B cell (primary cell): ENCODE measurements at regions not wholly inside any gene's neighbourhood (a gene's known extent, or its start where the extent isn't known, plus 50 kb on each side); places are given as distances from the start of the nearest gene placed in this dataset.

Experiments
- CTCF ChIP-seq: fragments of 200-600 bp; IDR thresholded peaks from one replicate; pipeline ENCODE4 v1.8.0; 2022; ENCODE audit warnings: antibody characterized with exemption, mild to moderate bottlenecking
- EZH2 ChIP-seq: IDR thresholded peaks from 2 replicates; pipeline ENCODE4 v1.6.1; 2012; ENCODE audit warnings: borderline replicate concordance, low read depth, mild to moderate bottlenecking, moderate library complexity, low read length; ENCODE audit not compliant: insufficient read depth, poor library complexity, severe bottlenecking

GRCh38 chr1:29447368-29447767 is 211.0 kb downstream of the PTPRU start:
- TF ChIP-seq EZH2 (no peak), CTCF (no peak)
